DOHH2 (cell line): ENCODE measurements at regions not wholly inside any gene's neighbourhood (a gene's known extent, or its start where the extent isn't known, plus 50 kb on each side); places are given as distances from the start of the nearest gene placed in this dataset.

ENCODE experiments used
- EZH2phosphoT487 ChIP-seq: fragments of 200-600 bp; sonication (generic); IDR thresholded peaks from 2 replicates; pipeline ENCODE4 v1.6.1; 2017; ENCODE audit warnings: borderline replicate concordance, mild to moderate bottlenecking, antibody characterized with exemption, low read length, moderate library complexity, mixed read lengths
- TF ChIP-seq, protein P1 (sequence below): fragments of 200-600 bp; sonication (generic); IDR thresholded peaks from one replicate; pipeline ENCODE4 v1.5.1; 2014; ENCODE audit warnings: antibody characterized with exemption, mild to moderate bottlenecking, low read depth, low read length; ENCODE audit not compliant: poor library complexity, severe bottlenecking

DNA sequence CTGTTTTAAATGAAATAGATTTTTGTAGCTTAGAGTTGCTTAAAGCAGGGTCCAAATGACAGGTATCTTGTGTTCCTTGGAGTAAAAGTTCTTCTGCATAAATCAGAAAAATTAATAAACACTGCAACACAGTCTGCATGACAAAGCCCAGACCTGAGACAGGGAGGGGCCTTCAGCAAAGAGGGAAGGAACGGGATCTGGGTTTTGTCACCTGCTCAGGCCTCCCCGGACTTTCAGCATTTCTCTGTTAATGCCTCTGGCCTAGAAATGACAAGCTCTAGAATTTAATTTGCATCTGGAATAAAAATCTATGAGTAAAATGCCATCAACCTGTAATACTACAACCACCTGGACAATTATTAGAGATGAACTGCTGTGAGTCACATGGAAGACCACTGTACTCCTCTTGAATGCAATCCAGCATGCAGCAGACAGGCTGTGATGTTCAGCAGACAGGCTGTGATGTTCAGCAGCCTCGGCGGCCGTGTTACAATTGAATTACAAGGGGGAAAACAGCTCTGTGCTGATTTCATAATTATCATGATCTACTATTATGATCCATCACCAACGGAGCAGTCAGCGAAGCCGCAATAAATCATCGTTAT is 170.2 kb downstream of the TOX3 start:
- TF ChIP-seq, protein P1, sequence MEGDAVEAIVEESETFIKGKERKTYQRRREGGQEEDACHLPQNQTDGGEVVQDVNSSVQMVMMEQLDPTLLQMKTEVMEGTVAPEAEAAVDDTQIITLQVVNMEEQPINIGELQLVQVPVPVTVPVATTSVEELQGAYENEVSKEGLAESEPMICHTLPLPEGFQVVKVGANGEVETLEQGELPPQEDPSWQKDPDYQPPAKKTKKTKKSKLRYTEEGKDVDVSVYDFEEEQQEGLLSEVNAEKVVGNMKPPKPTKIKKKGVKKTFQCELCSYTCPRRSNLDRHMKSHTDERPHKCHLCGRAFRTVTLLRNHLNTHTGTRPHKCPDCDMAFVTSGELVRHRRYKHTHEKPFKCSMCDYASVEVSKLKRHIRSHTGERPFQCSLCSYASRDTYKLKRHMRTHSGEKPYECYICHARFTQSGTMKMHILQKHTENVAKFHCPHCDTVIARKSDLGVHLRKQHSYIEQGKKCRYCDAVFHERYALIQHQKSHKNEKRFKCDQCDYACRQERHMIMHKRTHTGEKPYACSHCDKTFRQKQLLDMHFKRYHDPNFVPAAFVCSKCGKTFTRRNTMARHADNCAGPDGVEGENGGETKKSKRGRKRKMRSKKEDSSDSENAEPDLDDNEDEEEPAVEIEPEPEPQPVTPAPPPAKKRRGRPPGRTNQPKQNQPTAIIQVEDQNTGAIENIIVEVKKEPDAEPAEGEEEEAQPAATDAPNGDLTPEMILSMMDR, result no peak
- TF ChIP-seq EZH2phosphoT487, result no peak
